PC-3 (cell line): ENCODE measurements at regions not wholly inside any gene's neighbourhood (a gene's known extent, or its start where the extent isn't known, plus 50 kb on each side); places are given as distances from the start of the nearest gene placed in this dataset.

ENCODE experiments used
- EZH2 ChIP-seq: fragments of 300-600 bp; sonication (generic); IDR thresholded peaks from one replicate; pipeline ENCODE4 v1.6.1; 2017; ENCODE audit warnings: antibody characterized with exemption, mild to moderate bottlenecking, low read length; ENCODE audit not compliant: unreplicated experiment
- EZH2phosphoT487 ChIP-seq: fragments of 300-600 bp; sonication (generic); IDR thresholded peaks from 2 replicates; pipeline ENCODE4 v1.6.1; 2018; ENCODE audit warnings: mild to moderate bottlenecking, antibody characterized with exemption, low read length, borderline replicate concordance
- TF ChIP-seq, protein P1 (sequence below): fragments of 300-600 bp; sonication (generic); conservative IDR thresholded peaks from 2 replicates; pipeline ENCODE4 v1.5.1; 2017; ENCODE audit warnings: antibody characterized with exemption, low read depth, mild to moderate bottlenecking, low read length

DNA sequence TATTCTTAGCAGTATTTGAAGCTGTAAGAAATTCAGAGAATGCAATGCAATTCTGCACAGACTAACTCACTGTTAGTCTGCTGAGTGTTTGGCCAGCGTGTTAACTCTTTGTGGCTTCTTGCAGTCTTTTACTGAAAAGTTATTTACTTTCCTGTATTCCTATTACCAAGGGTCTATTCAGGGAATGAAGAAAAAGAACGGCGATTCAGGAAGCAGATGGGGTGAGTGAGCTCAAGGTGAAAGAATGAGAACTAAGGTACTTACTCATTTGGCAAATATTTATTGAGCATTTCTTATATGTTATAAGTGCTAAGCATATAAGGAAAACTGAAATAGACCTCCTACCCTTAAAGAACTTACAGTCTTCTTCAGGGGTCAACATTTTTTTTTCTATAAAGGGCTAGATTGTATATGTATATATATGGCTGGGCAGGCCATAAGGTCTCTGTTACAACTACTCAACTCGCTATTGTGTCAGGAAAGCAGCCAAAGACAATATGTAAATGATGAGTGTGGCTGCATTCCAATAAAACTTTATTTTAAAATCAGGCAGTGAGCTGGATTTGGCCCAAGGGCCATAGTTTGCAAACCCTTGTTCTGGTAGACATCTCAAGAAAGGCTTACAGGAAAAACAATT lies 271.9 kb upstream of the GADL1 start:
- TF ChIP-seq, protein P1, sequence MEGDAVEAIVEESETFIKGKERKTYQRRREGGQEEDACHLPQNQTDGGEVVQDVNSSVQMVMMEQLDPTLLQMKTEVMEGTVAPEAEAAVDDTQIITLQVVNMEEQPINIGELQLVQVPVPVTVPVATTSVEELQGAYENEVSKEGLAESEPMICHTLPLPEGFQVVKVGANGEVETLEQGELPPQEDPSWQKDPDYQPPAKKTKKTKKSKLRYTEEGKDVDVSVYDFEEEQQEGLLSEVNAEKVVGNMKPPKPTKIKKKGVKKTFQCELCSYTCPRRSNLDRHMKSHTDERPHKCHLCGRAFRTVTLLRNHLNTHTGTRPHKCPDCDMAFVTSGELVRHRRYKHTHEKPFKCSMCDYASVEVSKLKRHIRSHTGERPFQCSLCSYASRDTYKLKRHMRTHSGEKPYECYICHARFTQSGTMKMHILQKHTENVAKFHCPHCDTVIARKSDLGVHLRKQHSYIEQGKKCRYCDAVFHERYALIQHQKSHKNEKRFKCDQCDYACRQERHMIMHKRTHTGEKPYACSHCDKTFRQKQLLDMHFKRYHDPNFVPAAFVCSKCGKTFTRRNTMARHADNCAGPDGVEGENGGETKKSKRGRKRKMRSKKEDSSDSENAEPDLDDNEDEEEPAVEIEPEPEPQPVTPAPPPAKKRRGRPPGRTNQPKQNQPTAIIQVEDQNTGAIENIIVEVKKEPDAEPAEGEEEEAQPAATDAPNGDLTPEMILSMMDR = no peak
- TF ChIP-seq EZH2 = no peak
- TF ChIP-seq EZH2phosphoT487 = no peak
